ENCODE measurements at regions not wholly inside any gene's neighbourhood (a gene's known extent, or its start where the extent isn't known, plus 50 kb on each side); places are given as distances from the start of the nearest gene placed in this dataset.

DNA sequence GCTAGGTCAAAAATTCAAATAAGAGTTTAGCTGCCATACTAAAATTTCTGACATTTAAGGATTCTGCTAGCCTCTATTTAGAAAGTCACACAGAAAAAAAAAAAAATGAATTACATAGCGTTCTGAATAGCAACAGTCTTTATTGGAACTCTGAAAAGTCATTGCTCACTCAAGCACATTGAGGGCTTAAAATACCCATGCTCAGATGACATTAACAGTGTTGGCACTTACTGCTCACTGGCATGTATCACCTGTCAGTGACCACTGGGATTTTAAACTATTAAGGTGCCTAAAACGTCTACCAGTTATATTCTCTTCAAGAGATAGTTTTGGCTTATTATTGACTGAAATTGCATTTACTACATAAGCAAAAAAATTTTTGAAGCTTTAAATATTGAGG, 468.0 kb upstream of the SPHKAP start:
- no peak overlapping the region for H3K9ac ChIP-seq (ENCODE audit: low read length)
- no peaks in the 10 kb centered on the region for H3K9me3 ChIP-seq (ENCODE audit: insufficient read depth, low read length)
- no peaks in the 10 kb centered on the region for H4K20me1 ChIP-seq (ENCODE audit: low read depth, low read length)
- no peaks in the 10 kb centered on the region for H3K9me2 ChIP-seq (replicated peaks; ENCODE audit: insufficient read depth, low read length)
- no peaks in the 10 kb centered on the region for H3F3A ChIP-seq (ENCODE audit: insufficient read depth)
- H2AFZ ChIP-seq (ENCODE audit: low read depth, low read length, severe bottlenecking): no peak overlapping the region
- no peak overlapping the region for H3K4me2 ChIP-seq (ENCODE audit: low read depth, low read length, poor library complexity, severe bottlenecking)
- H3K36me3 ChIP-seq (ENCODE audit: low read length): no peaks in the 10 kb centered on the region
- H3K27ac ChIP-seq (ENCODE audit: low read depth, low read length): no peak overlapping the region
- H3K79me2 ChIP-seq (ENCODE audit: insufficient read depth, low read length): no peaks in the 10 kb centered on the region
- H3K27me3 ChIP-seq (ENCODE audit: low read length): no peaks in the 10 kb centered on the region
- TF ChIP-seq, protein P1, sequence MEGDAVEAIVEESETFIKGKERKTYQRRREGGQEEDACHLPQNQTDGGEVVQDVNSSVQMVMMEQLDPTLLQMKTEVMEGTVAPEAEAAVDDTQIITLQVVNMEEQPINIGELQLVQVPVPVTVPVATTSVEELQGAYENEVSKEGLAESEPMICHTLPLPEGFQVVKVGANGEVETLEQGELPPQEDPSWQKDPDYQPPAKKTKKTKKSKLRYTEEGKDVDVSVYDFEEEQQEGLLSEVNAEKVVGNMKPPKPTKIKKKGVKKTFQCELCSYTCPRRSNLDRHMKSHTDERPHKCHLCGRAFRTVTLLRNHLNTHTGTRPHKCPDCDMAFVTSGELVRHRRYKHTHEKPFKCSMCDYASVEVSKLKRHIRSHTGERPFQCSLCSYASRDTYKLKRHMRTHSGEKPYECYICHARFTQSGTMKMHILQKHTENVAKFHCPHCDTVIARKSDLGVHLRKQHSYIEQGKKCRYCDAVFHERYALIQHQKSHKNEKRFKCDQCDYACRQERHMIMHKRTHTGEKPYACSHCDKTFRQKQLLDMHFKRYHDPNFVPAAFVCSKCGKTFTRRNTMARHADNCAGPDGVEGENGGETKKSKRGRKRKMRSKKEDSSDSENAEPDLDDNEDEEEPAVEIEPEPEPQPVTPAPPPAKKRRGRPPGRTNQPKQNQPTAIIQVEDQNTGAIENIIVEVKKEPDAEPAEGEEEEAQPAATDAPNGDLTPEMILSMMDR (IDR thresholded peaks at IDR 0.05; ENCODE audit: insufficient read depth, low read length, poor library complexity, severe bottlenecking): no peak
- TF ChIP-seq EZH2phosphoT487 (conservative IDR thresholded peaks at IDR 0.05; ENCODE audit: low read length): no peak
- H3K4me3 ChIP-seq (ENCODE audit: insufficient read depth, low read length, poor library complexity, severe bottlenecking): no peak overlapping the region

DNA sequence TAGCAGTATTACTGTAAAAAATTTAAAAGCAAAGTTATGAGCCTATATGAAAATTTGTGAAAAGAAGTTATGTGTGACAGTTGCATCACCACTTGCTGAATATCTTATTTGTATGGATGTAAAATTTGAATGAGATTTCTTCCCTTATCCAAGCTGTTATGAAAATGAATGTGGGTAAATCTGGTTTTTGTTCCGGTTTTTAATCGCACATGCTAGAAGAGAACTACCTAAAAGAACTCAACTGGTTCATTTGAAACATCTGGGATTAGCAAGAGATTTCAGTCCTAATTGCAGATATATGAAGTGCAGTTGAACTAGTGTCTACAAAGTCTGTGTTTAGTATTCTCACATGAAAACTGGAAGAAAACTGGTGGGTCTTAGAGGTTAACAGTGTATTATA, 467.1 kb upstream of the SPHKAP start:
- H2AFZ ChIP-seq (ENCODE audit: low read depth, low read length, severe bottlenecking): no peak overlapping the region
- no peak overlapping the region for H3K9ac ChIP-seq (ENCODE audit: low read length)
- no peak overlapping the region for H3K27ac ChIP-seq (ENCODE audit: low read depth, low read length)
- H3K9me2 ChIP-seq (replicated peaks; ENCODE audit: insufficient read depth, low read length): no peaks in the 10 kb centered on the region
- no peaks in the 10 kb centered on the region for H3K9me3 ChIP-seq (ENCODE audit: insufficient read depth, low read length)
- H4K20me1 ChIP-seq (ENCODE audit: low read depth, low read length): no peaks in the 10 kb centered on the region
- no peaks in the 10 kb centered on the region for H3K36me3 ChIP-seq (ENCODE audit: low read length)
- no peaks in the 10 kb centered on the region for H3K79me2 ChIP-seq (ENCODE audit: insufficient read depth, low read length)
- no peaks in the 10 kb centered on the region for H3K27me3 ChIP-seq (ENCODE audit: low read length)
- no peak overlapping the region for H3K4me2 ChIP-seq (ENCODE audit: low read depth, low read length, poor library complexity, severe bottlenecking)
- H3F3A ChIP-seq (ENCODE audit: insufficient read depth): no peaks in the 10 kb centered on the region
- no peak overlapping the region for H3K4me3 ChIP-seq (ENCODE audit: insufficient read depth, low read length, poor library complexity, severe bottlenecking)
- TF ChIP-seq EZH2phosphoT487 (conservative IDR thresholded peaks at IDR 0.05; ENCODE audit: low read length): no peak
- TF ChIP-seq, protein P1 (IDR thresholded peaks at IDR 0.05; ENCODE audit: insufficient read depth, low read length, poor library complexity, severe bottlenecking): no peak

DNA sequence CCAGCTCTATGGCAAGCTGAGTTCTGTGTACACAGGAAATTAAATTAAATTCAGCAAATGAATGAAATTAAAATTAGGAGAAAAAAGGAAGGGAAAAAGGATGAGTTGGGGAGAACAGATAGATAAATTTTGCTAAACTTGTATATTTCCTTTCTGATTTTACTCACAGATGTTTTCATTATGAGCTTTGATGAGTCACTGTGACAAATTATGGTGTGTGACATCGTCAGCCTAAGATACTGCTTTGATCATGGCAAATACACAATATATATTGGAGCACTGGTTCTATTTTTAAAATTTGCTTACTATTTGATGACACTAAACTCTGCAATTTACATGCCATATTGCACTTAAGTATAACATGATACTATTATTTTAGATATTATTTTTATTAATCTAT, 464.6 kb upstream of the SPHKAP start:
- H3K27ac ChIP-seq (ENCODE audit: low read depth, low read length): no peak overlapping the region
- H3K9ac ChIP-seq (ENCODE audit: low read length): no peak overlapping the region

More for the DNA sequence above, 464.6 kb upstream of the SPHKAP start:
- no peaks in the 10 kb centered on the region for H4K20me1 ChIP-seq (ENCODE audit: low read depth, low read length)
- H3F3A ChIP-seq (ENCODE audit: insufficient read depth): no peaks in the 10 kb centered on the region
- no peak overlapping the region for H2AFZ ChIP-seq (ENCODE audit: low read depth, low read length, severe bottlenecking)
- no peak overlapping the region for H3K4me3 ChIP-seq (ENCODE audit: insufficient read depth, low read length, poor library complexity, severe bottlenecking)
- no peaks in the 10 kb centered on the region for H3K9me2 ChIP-seq (replicated peaks; ENCODE audit: insufficient read depth, low read length)
- no peaks in the 10 kb centered on the region for H3K36me3 ChIP-seq (ENCODE audit: low read length)
- no peak for TF ChIP-seq EZH2phosphoT487 (conservative IDR thresholded peaks at IDR 0.05; ENCODE audit: low read length)
- TF ChIP-seq, protein P1 (IDR thresholded peaks at IDR 0.05; ENCODE audit: insufficient read depth, low read length, poor library complexity, severe bottlenecking): no peak
- H3K27me3 ChIP-seq (ENCODE audit: low read length): no peaks in the 10 kb centered on the region
- H3K4me2 ChIP-seq (ENCODE audit: low read depth, low read length, poor library complexity, severe bottlenecking): no peak overlapping the region
- no peaks in the 10 kb centered on the region for H3K79me2 ChIP-seq (ENCODE audit: insufficient read depth, low read length)
- H3K9me3 ChIP-seq (ENCODE audit: insufficient read depth, low read length): no peaks in the 10 kb centered on the region
